GM12873 (cell line): ENCODE measurements at regions not wholly inside any gene's neighbourhood (a gene's known extent, or its start where the extent isn't known, plus 50 kb on each side); places are given as distances from the start of the nearest gene placed in this dataset.

Experiments
- CTCF ChIP-seq: IDR thresholded peaks from 2 replicates; pipeline ENCODE4 v1.5.1; 2012; ENCODE audit warnings: low read depth, mild to moderate bottlenecking, moderate library complexity, low read length, control low read depth; ENCODE audit not compliant: insufficient read depth; ENCODE audit errors: missing control alignments

GRCh38 chr15:35301088-35301487, 216.0 kb upstream of the NANOGP8 start:
- TF ChIP-seq CTCF = no peak

- no peak for TF ChIP-seq CTCF
Measured at GRCh38 chr15:35299059-35299735, 214.1 kb upstream of the NANOGP8 start.

GRCh38 chr15:35298509-35298908, 213.4 kb upstream of the NANOGP8 start:
- no peak for TF ChIP-seq CTCF

- no peak for TF ChIP-seq CTCF
Measured at GRCh38 chr15:35293353-35294130, 208.4 kb upstream of the NANOGP8 start.

DNA sequence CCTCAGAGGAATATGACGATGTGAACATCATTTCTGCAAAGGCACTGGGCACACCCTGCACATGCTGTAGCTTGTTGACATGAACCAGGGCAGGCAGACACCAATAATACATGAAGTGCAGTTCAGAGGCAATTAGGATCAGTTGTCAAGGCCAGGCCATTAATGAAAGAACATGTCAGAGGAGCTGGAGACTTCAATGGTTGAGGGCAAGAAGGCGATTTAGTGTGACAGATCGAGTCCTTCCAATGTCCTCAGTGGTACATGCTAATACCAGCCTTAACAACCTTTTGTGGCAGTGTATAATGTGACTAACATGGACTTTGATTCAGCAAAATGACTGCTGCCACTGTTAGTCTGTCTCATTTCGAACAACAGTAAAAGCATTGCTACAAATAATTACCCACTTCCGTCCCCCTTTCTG, 205.2 kb upstream of the NANOGP8 start:
- TF ChIP-seq CTCF = no peak

DNA sequence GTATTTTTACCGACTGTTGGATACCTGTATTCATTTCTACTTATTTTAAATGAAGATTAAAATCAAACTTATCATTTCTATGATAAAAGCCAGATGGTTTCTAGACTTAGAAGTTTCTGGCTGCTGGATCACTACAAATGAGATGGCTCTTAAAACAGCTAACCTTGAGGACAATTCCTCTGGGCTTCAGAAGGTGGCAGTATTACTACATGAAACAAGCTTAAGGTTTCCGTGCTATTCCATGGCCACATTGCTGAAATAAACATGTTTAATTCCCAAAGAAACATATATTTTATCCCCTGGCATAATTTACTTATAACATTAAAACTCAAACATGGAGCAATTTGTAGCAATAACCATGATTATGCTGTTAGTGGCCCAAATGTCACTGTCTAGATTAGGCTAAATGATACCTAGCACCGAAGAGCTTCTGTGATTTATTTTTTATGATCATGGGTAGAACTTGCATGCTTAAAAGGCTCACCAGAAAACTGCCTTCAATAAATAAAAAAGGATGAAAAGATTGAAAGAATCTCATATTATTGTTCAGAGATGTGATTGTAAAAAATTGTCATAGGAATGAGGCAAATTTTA, 204.0 kb upstream of the NANOGP8 start:
- TF ChIP-seq CTCF = peak; percentile 72

GRCh38 chr15:35288580-35288979, 203.5 kb upstream of the NANOGP8 start:
- TF ChIP-seq CTCF = no peak
